ENCODE measurements at regions not wholly inside any gene's neighbourhood (a gene's known extent, or its start where the extent isn't known, plus 50 kb on each side); places are given as distances from the start of the nearest gene placed in this dataset.

- H3K27me3 ChIP-seq (ENCODE audit: control insufficient read depth, insufficient read depth, low read length) = peaks cover 7% of the 10 kb centered on the region; the same call in 1 of the 2 replicates
- TF ChIP-seq CTCF (IDR thresholded peaks at IDR 0.05; ENCODE audit: insufficient read depth, low read depth, low read length) = no peak
- DNase-seq (ENCODE audit: low read depth) = no peak
- no peaks in the 10 kb centered on the region for H3K36me3 ChIP-seq (ENCODE audit: control insufficient read depth, insufficient read depth, low read length)
- H3K4me3 ChIP-seq (ENCODE audit: low read depth, low read length) = no peak overlapping the region
- CTCF ChIA-PET = no interaction called here
- POLR2A ChIA-PET = no interaction called here
Observed at GRCh38 chr4:121457278-121457875, 76.6 kb upstream of the QRFPR start.

GRCh38 chr4:121455285-121455684 lies 74.5 kb upstream of the QRFPR start:
- POLR2A ChIA-PET = no interaction called here
- TF ChIP-seq CTCF (IDR thresholded peaks at IDR 0.05; ENCODE audit: insufficient read depth, low read depth, low read length) = no peak
- H3K4me3 ChIP-seq (ENCODE audit: low read depth, low read length) = no peak overlapping the region
- CTCF ChIA-PET = interaction anchor here (1.2 to 5.0 kb wide), 2 partner anchors 7 to 84 kb away, joined by 3 to 29 read pairs; no protein-coding TSS in a partner anchor
- no peak for DNase-seq (ENCODE audit: low read depth)
- no peaks in the 10 kb centered on the region for H3K36me3 ChIP-seq (ENCODE audit: control insufficient read depth, insufficient read depth, low read length)
- H3K27me3 ChIP-seq (ENCODE audit: control insufficient read depth, insufficient read depth, low read length) = peaks cover 8% of the 10 kb centered on the region; the same call in 1 of the 2 replicates

GRCh38 chr4:121454251-121454979 lies 73.6 kb upstream of the QRFPR start:
- DNase-seq (ENCODE audit: low read depth) = no peak
- CTCF ChIA-PET = interaction anchor here (1.2 to 5.0 kb wide), 2 partner anchors 8 to 84 kb away, joined by 3 to 29 read pairs; no protein-coding TSS in a partner anchor
- peaks cover 8% of the 10 kb centered on the region; the same call in 1 of the 2 replicates for H3K27me3 ChIP-seq (ENCODE audit: control insufficient read depth, insufficient read depth, low read length)
- no peak overlapping the region for H3K4me3 ChIP-seq (ENCODE audit: low read depth, low read length)
- POLR2A ChIA-PET = no interaction called here
- no peaks in the 10 kb centered on the region for H3K36me3 ChIP-seq (ENCODE audit: control insufficient read depth, insufficient read depth, low read length)
- no peak for TF ChIP-seq CTCF (IDR thresholded peaks at IDR 0.05; ENCODE audit: insufficient read depth, low read depth, low read length)

GRCh38 chr4:121451310-121451709 lies 70.5 kb upstream of the QRFPR start:
- DNase-seq (ENCODE audit: low read depth) = no peak
- no peak overlapping the region for H3K4me3 ChIP-seq (ENCODE audit: low read depth, low read length)
- no peaks in the 10 kb centered on the region for H3K36me3 ChIP-seq (ENCODE audit: control insufficient read depth, insufficient read depth, low read length)
- CTCF ChIA-PET = interaction anchor here (0.8 to 5.0 kb wide), 3 partner anchors 11 to 19 kb away, joined by 3 to 29 read pairs (median 3); no protein-coding TSS in a partner anchor
- H3K27me3 ChIP-seq (ENCODE audit: control insufficient read depth, insufficient read depth, low read length) = peaks cover 8% of the 10 kb centered on the region; the same call in 1 of the 2 replicates
- POLR2A ChIA-PET = no interaction called here
- no peak for TF ChIP-seq CTCF (IDR thresholded peaks at IDR 0.05; ENCODE audit: insufficient read depth, low read depth, low read length)

- CTCF ChIA-PET = interaction anchor here (0.7 kb wide), 2 partner anchors 13 to 37 kb away, joined by 3 to 4 read pairs; no protein-coding TSS in a partner anchor
Observed at GRCh38 chr4:121449416-121449815, 68.6 kb upstream of the QRFPR start.

More at GRCh38 chr4:121449416-121449815, 68.6 kb upstream of the QRFPR start:
- DNase-seq (ENCODE audit: low read depth) = no peak
- H3K27me3 ChIP-seq (ENCODE audit: control insufficient read depth, insufficient read depth, low read length) = peaks cover 5% of the 10 kb centered on the region; the same call in 1 of the 2 replicates
- H3K4me3 ChIP-seq (ENCODE audit: low read depth, low read length) = no peak overlapping the region
- no peak for TF ChIP-seq CTCF (IDR thresholded peaks at IDR 0.05; ENCODE audit: insufficient read depth, low read depth, low read length)
- POLR2A ChIA-PET = no interaction called here
- no peaks in the 10 kb centered on the region for H3K36me3 ChIP-seq (ENCODE audit: control insufficient read depth, insufficient read depth, low read length)

Measured in BJ (cell line).